ENCODE measurements at regions not wholly inside any gene's neighbourhood (a gene's known extent, or its start where the extent isn't known, plus 50 kb on each side); places are given as distances from the start of the nearest gene placed in this dataset.

DNA sequence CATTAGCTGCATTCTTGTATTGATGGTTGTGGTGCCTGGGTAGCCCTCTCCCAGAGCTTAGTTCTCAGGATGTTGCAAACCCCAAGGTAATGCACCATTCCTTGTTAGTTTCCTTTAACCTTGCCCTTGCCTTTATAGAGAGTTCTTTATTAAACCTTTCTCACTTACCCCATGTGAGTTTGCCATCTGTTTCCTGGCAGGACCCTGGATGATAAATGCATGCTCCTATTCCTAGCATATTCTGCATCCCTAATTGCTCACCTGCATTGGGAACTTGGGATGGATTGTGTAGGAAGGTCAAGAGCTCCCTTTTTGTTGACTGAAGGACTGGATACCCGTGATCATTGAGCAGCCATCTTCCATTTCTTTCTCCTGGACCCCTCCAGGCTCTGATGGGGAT, 59.9 kb upstream of the AP1S2 start:
- no peak for DNase-seq

DNA sequence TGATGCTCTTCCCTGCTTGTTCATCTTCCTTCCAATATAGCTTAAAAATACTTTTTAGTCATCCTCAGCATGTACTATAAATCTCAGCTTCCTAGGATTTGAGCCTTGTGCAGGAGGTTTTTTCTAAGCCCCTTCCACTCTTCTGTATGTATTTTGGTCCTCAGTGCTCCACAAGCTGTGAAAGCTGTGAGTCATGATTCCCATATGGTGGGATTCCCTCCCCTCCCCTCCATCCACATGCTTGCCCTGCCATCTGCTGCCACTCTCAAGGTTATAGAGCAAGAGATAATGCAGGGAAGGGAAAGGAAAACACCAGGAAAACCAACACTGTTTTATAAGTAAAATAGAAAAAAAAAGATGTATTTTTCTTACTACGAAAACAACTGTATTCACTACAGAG, 58.5 kb upstream of the AP1S2 start:
- DNase-seq = no peak

DNA sequence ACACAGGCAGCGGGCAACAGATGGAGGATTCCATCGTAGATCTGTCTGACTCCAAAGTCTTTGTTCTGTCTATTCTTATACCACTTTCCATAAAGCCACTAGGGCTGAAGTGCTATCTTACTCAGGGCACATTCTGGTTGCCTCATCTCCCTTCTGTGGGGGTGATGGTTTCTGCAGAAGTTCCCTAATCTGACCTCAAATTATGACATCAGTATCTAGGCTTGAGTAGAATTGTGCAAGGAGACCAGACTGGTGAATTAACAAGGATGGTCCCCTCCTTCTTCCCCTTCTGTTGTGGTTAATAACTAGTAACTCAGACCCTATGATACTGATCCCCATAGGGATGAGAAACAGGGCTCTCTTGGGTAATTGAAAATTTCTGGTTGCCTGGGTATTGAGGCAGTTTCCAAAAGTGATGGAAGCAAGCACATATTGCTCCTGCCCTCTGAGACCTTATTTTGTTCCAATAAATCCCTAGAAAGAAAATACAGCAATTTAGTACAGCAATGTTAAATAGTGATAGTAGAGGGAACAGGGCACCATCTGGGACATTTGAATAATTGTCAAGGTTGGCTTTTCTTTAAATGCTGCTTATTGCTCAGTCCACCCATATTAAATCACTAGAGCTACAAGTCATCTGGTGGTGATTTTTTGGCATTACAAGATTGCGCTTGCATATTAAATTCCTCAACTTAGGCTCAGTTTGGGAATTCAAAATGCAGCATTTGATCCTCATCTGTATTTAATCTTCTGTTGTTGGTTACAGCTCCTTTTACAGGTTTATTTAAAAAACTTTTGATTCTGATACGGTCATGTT, 57.3 kb upstream of the AP1S2 start:
- DNase-seq = peak; percentile 78 to 89

DNA sequence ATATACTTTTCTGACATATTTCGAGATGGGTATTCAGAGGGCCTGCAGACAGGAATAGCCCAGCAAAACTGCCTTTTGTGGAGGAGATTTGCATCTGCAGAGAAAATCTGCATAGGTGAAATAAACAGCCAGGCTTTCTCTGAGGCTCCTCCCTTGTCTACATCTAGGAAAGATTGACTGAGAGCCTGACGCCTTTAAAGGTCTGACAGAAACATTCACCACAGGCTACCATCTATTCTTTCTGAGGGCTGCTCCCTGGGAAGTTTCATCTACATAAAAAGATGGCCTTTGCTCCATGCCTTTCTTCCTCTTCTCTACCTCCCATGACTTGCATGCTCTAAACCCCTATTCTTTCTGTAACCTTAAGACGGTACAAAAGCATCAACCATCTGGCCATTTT, 55.0 kb upstream of the AP1S2 start:
- DNase-seq = no peak

DNA sequence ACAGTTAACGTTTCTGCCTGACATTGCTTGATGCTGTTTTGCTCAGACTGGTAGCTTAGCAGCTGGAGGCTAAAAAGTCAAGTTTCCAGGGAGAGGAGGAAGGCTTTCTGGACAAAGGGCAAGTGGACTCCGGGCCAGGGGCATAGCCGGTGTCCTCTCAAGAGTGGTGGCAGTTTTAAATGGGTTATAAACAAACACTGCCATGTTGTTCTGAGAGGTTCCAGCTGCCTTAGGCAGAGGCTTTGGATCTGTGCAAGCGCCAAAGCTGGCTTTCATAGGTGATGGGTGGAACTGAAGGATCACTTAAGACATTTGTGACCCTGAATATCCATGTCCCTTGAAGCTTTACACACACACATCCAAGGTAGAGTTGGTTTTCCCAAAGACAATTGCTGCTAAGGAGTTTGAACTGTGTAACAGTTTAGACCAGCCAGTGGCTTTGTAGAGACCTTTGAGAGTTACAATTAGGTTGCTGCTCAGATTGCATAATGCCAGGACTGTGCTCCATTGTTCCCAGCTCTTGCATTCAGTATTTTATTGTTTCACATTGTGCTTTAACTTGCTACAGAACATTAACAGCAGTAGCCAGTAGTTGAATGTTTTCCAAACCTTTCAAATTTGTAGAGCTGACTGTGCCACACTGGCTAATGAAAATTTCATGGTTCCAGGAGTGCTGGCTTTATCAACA, 54.1 kb upstream of the AP1S2 start:
- DNase-seq = no peak

DNA sequence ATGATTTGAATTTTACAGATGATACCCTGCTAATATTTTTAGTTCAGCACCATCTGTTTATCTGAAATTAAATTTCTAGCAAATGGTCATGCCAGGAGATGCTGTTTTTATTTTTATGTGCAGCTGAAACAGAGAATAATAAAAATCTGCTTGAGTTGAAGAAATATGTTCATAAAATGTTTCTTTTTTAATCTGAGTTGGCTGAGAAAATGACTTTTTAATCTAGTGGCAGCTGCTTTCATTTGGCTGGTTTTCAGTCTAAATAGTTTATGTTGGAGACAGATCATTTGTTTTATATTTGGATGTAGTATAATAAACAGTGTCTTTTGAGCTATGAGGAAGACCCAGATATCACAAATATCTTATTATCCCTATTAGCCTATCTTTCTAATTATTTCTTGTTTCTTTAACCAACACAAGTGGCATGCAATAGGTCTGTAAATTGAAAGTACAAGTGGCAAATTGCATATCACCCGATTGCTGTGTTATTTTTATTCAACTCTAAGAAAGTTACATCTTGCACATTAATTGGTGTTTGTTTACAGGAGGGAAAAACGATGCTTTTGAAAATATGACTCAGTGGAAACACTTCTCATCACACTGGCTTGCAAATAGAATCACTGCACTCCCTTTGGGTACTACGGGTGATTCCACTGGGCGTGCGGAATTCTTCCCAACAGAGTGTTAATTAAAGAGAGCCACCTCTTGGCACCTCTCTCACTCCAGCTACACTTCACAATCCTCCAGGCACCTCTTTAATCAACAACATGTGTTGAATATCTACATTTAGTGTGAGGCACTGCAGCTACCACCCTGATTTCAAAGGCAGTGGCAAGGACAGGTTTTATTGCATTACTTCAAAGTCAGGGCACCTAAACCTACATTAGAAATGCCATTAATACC, 51.7 kb upstream of the AP1S2 start:
- no peak for DNase-seq

All from AML-193 (cell line).